ENCODE measurements at regions not wholly inside any gene's neighbourhood (a gene's known extent, or its start where the extent isn't known, plus 50 kb on each side); places are given as distances from the start of the nearest gene placed in this dataset.

DNA sequence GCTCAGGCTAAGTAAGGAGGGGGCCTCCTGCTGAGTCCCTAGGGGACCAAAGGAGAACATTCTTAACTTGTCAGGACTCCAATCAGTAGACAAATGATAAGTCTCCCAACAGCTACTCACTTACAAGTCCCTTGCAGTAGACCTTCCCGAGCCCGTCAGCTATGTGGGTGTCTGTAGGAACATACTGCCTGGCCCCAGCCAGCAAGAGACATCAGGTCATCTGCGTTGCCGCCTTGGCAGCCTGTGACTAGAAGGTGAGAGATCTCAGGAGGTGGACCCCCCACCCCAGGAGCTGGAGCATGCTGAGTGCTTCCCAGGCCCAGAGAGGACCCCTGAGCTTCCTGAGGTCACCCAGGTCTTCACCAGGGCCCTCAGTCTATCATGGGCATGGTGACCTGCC, 250.5 kb downstream of the C1orf94 start:
- TF ChIP-seq, protein P1, sequence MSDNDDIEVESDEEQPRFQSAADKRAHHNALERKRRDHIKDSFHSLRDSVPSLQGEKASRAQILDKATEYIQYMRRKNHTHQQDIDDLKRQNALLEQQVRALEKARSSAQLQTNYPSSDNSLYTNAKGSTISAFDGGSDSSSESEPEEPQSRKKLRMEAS (IDR thresholded peaks at IDR 0.05; ENCODE audit: low read depth, low read length): no peak
- TF ChIP-seq, protein P2, sequence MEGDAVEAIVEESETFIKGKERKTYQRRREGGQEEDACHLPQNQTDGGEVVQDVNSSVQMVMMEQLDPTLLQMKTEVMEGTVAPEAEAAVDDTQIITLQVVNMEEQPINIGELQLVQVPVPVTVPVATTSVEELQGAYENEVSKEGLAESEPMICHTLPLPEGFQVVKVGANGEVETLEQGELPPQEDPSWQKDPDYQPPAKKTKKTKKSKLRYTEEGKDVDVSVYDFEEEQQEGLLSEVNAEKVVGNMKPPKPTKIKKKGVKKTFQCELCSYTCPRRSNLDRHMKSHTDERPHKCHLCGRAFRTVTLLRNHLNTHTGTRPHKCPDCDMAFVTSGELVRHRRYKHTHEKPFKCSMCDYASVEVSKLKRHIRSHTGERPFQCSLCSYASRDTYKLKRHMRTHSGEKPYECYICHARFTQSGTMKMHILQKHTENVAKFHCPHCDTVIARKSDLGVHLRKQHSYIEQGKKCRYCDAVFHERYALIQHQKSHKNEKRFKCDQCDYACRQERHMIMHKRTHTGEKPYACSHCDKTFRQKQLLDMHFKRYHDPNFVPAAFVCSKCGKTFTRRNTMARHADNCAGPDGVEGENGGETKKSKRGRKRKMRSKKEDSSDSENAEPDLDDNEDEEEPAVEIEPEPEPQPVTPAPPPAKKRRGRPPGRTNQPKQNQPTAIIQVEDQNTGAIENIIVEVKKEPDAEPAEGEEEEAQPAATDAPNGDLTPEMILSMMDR (IDR thresholded peaks at IDR 0.05; ENCODE audit: low read depth, low read length): no peak
- TF ChIP-seq POLR2A (IDR thresholded peaks at IDR 0.05; ENCODE audit: extremely low read depth, insufficient read length): no peak
- no peak for TF ChIP-seq MYC (IDR thresholded peaks at IDR 0.05; ENCODE audit: low read depth, low read length)

Measured in NB4 (cell line).